H1 (cell line): ENCODE measurements at regions not wholly inside any gene's neighbourhood (a gene's known extent, or its start where the extent isn't known, plus 50 kb on each side); places are given as distances from the start of the nearest gene placed in this dataset.

Experiments
- CTCF ChIA-PET: fragments of 300-600 bp; sonication (Branson Sonifier 250); formaldehyde crosslinking; loops from one replicate; lab custom pipeline; 2021; ENCODE audit not compliant: partially characterized antibody; lab: Charles Lee
- POLR2A ChIA-PET: fragments of 300-600 bp; sonication (Branson Sonifier 250); formaldehyde crosslinking; loops from one replicate; lab custom pipeline; 2021; ENCODE audit warnings: inconsistent platforms; ENCODE audit not compliant: partially characterized antibody; lab: Charles Lee
- DNase-seq, 2 experiments: peaks; one replicate each; pipeline versions ENCODE4 v3.0.0 to v3.0.0-alpha.2; 2010 to 2022; ENCODE audit warnings: low spot score in 2 of 2, low read depth in 1 of 2, mixed read lengths in 1 of 2
- FAIRE-seq: peaks from 2 replicates; lab custom pipeline; 2011; peaks lifted over from hg19 to GRCh38; lab: Jason Lieb, UNC
- H2AFZ ChIP-seq: 2 replicates; pipeline ENCODE4 v1.8.1; 2012; ENCODE audit warnings: low read length, inconsistent platforms
- H2AK5ac ChIP-seq: 2 replicates; pipeline ENCODE4 v1.6.1; 2013; ENCODE audit warnings: low read depth, low read length
- H2BK120ac ChIP-seq: replicated peaks from 2 replicates; pipeline ENCODE3; 2013; ENCODE audit warnings: low read depth, low read length, inconsistent platforms
- H2BK12ac ChIP-seq: 2 replicates; pipeline ENCODE4 v1.6.1; 2013; ENCODE audit warnings: low read depth, low read length
- H2BK15ac ChIP-seq: 2 replicates; pipeline ENCODE4 v1.6.1; 2013; ENCODE audit warnings: low read length
- H2BK20ac ChIP-seq: 2 replicates; pipeline ENCODE4 v1.6.1; 2013; ENCODE audit warnings: low read length
- H2BK5ac ChIP-seq: 2 replicates; pipeline ENCODE4 v1.6.1; 2013; ENCODE audit warnings: low read depth, low read length
- H3K14ac ChIP-seq: 2 replicates; pipeline ENCODE4 v1.6.1; 2013; ENCODE audit warnings: inconsistent platforms; ENCODE audit not compliant: insufficient read length
- H3K18ac ChIP-seq: 2 replicates; pipeline ENCODE4 v1.6.1; 2013; ENCODE audit warnings: low read length; ENCODE audit errors: extremely low read depth
- H3K23ac ChIP-seq: 2 replicates; pipeline ENCODE4 v1.6.1; 2013; ENCODE audit warnings: inconsistent platforms; ENCODE audit not compliant: insufficient read length
- H3K23me2 ChIP-seq: 2 replicates; pipeline ENCODE4 v1.6.1; 2013; ENCODE audit warnings: low read depth, low read length
- H3K27ac ChIP-seq: 2 replicates; pipeline ENCODE4 v1.6.1; 2011; ENCODE audit warnings: low read depth, low read length, inconsistent platforms
- H3K27me3 ChIP-seq, 4 experiments: replicated peaks in 1 of 4; 1 replicate in 1 of 4; 2 replicates in 3 of 4; pipeline versions ENCODE4 v1.6.1 to v1.8.1; 2011 to 2013; ENCODE audit warnings: low read length in 3 of 4, mild to moderate bottlenecking in 3 of 4, inconsistent platforms in 2 of 4, mixed read lengths in 2 of 4, moderate library complexity in 1 of 4; ENCODE audit not compliant: control insufficient read depth in 3 of 4, insufficient read depth in 3 of 4; ENCODE audit errors: extremely low read depth in 1 of 4
- H3K36me3 ChIP-seq, 4 experiments: 2 replicates each; pipeline versions ENCODE4 v1.6.1 to v1.8.1; 2011 to 2013; ENCODE audit warnings: mild to moderate bottlenecking in 4 of 4, low read length in 3 of 4, moderate library complexity in 2 of 4, control low read depth in 1 of 4, inconsistent platforms in 1 of 4; ENCODE audit not compliant: insufficient read depth in 4 of 4, control insufficient read depth in 2 of 4
- H3K4ac ChIP-seq: replicated peaks from 2 replicates; pipeline ENCODE3; 2013; ENCODE audit warnings: low read length, low read depth, mixed read lengths, inconsistent platforms; ENCODE audit not compliant: insufficient read length
- H3K4me1 ChIP-seq, 4 experiments: replicated peaks in 1 of 4; 1 replicate in 1 of 4; 2 replicates in 3 of 4; pipeline versions ENCODE4 v1.6.1 to v1.8.1; 2011 to 2013; ENCODE audit warnings: low read length in 3 of 4, inconsistent platforms in 2 of 4, mixed read lengths in 1 of 4; ENCODE audit not compliant: insufficient read depth in 4 of 4, control insufficient read depth in 3 of 4
- H3K4me2 ChIP-seq, 2 experiments: 2 replicates each; pipeline versions ENCODE4 v1.6.1 to v1.8.1; 2011 to 2013; ENCODE audit warnings: low read depth in 2 of 2, low read length in 2 of 2, control low read depth in 1 of 2, inconsistent platforms in 1 of 2, mild to moderate bottlenecking in 1 of 2; ENCODE audit not compliant: insufficient read depth in 1 of 2
- H3K4me3 ChIP-seq, 4 experiments: fragments of 200-600, 300-600 bp in 1 of 4; sonication (generic), shearing (Covaris generic), sonication (Bioruptor Twin) in 1 of 4; 2 replicates each; pipeline versions ENCODE4 v1.5.1 to v1.8.1; 2011 to 2016; ENCODE audit warnings: low read length in 4 of 4, low read depth in 3 of 4, control low read depth in 2 of 4, inconsistent platforms in 2 of 4, mild to moderate bottlenecking in 2 of 4, mixed read lengths in 1 of 4, moderate library complexity in 1 of 4; ENCODE audit not compliant: insufficient read depth in 2 of 4; ENCODE audit errors: extremely low read depth in 1 of 4
- H3K56ac ChIP-seq: replicated peaks from 2 replicates; pipeline ENCODE3; 2013; ENCODE audit warnings: low read depth, mild to moderate bottlenecking, mixed read lengths, low read length, inconsistent platforms; ENCODE audit not compliant: insufficient read length
- H3K79me1 ChIP-seq: 2 replicates; pipeline ENCODE4 v1.6.1; 2013; ENCODE audit warnings: low read depth, low read length, control low read depth
- H3K79me2 ChIP-seq, 2 experiments: 2 replicates each; pipeline versions ENCODE4 v1.6.1 to v1.8.1; 2012 to 2013; ENCODE audit warnings: low read length in 2 of 2, mild to moderate bottlenecking in 2 of 2, inconsistent platforms in 1 of 2; ENCODE audit not compliant: insufficient read depth in 2 of 2, control insufficient read depth in 1 of 2
- H3K9ac ChIP-seq, 4 experiments: replicated peaks in 1 of 4; 1 replicate in 1 of 4; 2 replicates in 3 of 4; pipeline versions ENCODE4 v1.6.1 to v1.8.1; 2011 to 2013; ENCODE audit warnings: low read depth in 3 of 4, low read length in 3 of 4, control low read depth in 2 of 4, mild to moderate bottlenecking in 2 of 4, moderate library complexity in 2 of 4, inconsistent platforms in 1 of 4; ENCODE audit errors: extremely low read depth in 1 of 4
- H3K9me3 ChIP-seq, 2 experiments: 2 replicates each; pipeline versions ENCODE4 v1.6.1 to v1.8.1; 2012 to 2013; ENCODE audit warnings: mild to moderate bottlenecking in 2 of 2, moderate library complexity in 2 of 2, control low read depth in 1 of 2, inconsistent platforms in 1 of 2, low read depth in 1 of 2, low read length in 1 of 2, mixed read lengths in 1 of 2; ENCODE audit not compliant: insufficient read depth in 2 of 2
- H4K20me1 ChIP-seq, 2 experiments: replicated peaks in 1 of 2; 2 replicates each; pipeline versions ENCODE3 to v1.8.1; 2011 to 2013; ENCODE audit warnings: inconsistent platforms in 2 of 2, low read length in 2 of 2, mild to moderate bottlenecking in 1 of 2; ENCODE audit not compliant: insufficient read depth in 2 of 2, control insufficient read depth in 1 of 2
- H4K5ac ChIP-seq: 2 replicates; pipeline ENCODE4 v1.6.1; 2013; ENCODE audit warnings: low read length, low read depth, mixed read lengths, inconsistent platforms; ENCODE audit not compliant: insufficient read length
- H4K8ac ChIP-seq: 2 replicates; pipeline ENCODE4 v1.8.0; 2013; ENCODE audit warnings: mild to moderate bottlenecking, moderate library complexity, low read length, inconsistent platforms; ENCODE audit not compliant: insufficient read depth; ENCODE audit errors: extremely low read depth
- H4K91ac ChIP-seq: replicated peaks from 2 replicates; pipeline ENCODE3; 2013; ENCODE audit warnings: low read length, mixed read lengths, inconsistent platforms; ENCODE audit not compliant: insufficient read length
- BRCA1 ChIP-seq: IDR thresholded peaks from 2 replicates; pipeline ENCODE4 v1.6.1; 2012; ENCODE audit warnings: low read depth, low read length, improper control_type of control experiment
- WGBS, 2 experiments: shearing (Covaris generic) in 1 of 2; methylation state at CpG; one replicate each; pipeline versions ENCODE4 v1.1.6 to v1.1.7; 2013 to 2015; ENCODE audit warnings: low lambda C conversion rate in 2 of 2, mixed read lengths in 2 of 2, inconsistent platforms in 1 of 2, low coverage in 1 of 2, missing lambda C conversion rate in 1 of 2; ENCODE audit not compliant: insufficient replicate concordance in 2 of 2, insufficient coverage in 1 of 2, insufficient read length in 1 of 2; ENCODE audit errors: extremely low coverage in 1 of 2, missing lambda C conversion rate in 1 of 2; 5-methylcytosine and 5-hydroxymethylcytosine counted together

- Histone ChIP-seq H3K23ac (no peak overlapping the region), H2BK15ac (no peak overlapping the region), H2BK20ac (no peak overlapping the region), H3K18ac (no peak overlapping the region), H3K14ac (no peak overlapping the region), H2BK12ac (no peak overlapping the region), H3K9ac (no peak overlapping the region; a peak in 1 of 7 replicates), H3K4ac (no peak overlapping the region), H3K9me3 (peaks cover 0 to 3% of the 10 kb centered on the region in 2 experiments; a peak in 1 of 4 replicates), H3K79me1 (no peaks in the 10 kb centered on the region), H3K23me2 (no peaks in the 10 kb centered on the region), H3K4me1 (peaks cover 0 to 1% (median 0%) of the 10 kb centered on the region in 4 experiments; a peak in 1 of 7 replicates), H3K36me3 (no peaks in the 10 kb centered on the region), H3K4me2 (no peak overlapping the region), H3K56ac (no peak overlapping the region), H3K79me2 (no peaks in the 10 kb centered on the region), H2BK120ac (no peak overlapping the region), H4K91ac (no peak overlapping the region), H4K20me1 (no peaks in the 10 kb centered on the region), H3K4me3 (no peak overlapping the region), H3K27ac (no peak overlapping the region), H3K27me3 (no peaks in the 10 kb centered on the region), H4K8ac (no peak overlapping the region), H2AK5ac (no peak overlapping the region), H2BK5ac (no peak overlapping the region), H4K5ac (no peak overlapping the region), H2AFZ (peak overlapping the region; percentile 39; the same call in 1 of the 2 replicates)
- ChIA-PET POLR2A (no interaction called here), CTCF (interaction anchor here (0.6 to 1.8 kb wide), 2 partner anchors 21 to 155 kb away, joined by 3 to 6 read pairs; no protein-coding TSS in a partner anchor)
- FAIRE-seq = no peak
- WGBS, 2 experiments = 89% methylated on average over 2 of the region's 2 CpGs; no CpG with 5 or more reads in 1 of the 2 experiments
- DNase-seq = no peak
- TF ChIP-seq BRCA1 = no peak
These were observed 119.7 kb upstream of the SPATA31C2 start for GRCh38 chr9:88258024-88258423.
